HG02642 (cell line): ENCODE measurements at regions not wholly inside any gene's neighbourhood (a gene's known extent, or its start where the extent isn't known, plus 50 kb on each side); places are given as distances from the start of the nearest gene placed in this dataset.

Source experiments
- ATAC-seq: cut with Tn5 transposase; IDR thresholded peaks from one replicate; pipeline ENCODE4 v1.9.1; 2021; ENCODE audit warnings: mild to moderate bottlenecking; ENCODE audit not compliant: unreplicated experiment, poor library complexity

DNA sequence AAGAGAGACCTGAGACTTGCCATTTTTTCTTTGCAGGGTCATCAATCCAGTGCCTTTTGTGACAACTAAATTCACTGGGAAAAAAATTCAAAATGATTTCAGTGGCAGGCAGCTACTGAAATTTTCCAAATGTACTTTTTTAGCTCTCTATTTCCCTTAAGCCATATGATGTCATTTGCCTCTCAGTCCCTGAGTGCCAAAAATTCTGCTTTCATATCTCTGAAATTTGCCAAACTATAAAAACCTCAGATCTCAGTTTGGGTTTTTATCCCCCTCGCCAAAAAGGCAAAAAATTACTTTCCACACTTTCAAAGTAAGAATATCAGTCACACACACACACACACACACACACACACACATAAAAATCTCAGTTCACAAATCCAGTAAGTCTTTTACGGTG lies 651.3 kb upstream of the ARID1B start:
- no peak for ATAC-seq

DNA sequence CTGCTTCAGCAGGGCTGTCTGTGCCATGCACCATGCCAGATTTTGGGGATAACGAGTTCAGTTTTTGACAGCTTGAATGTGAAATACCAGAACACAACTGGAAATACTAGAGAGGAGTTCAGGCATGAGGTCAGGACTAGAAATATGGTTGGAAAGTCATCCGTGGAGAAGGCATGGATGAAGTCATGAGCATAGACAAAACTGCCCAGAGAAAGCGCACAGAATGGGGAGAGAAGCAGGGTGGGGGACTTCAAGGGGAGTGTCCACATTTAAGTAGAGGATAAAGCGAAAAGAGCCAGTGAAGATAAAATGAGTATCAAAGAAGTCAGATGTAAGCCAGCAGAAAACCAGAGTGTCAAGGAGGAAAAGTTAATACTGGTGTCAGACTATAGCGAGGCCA lies 653.4 kb upstream of the ARID1B start:
- no peak for ATAC-seq

DNA sequence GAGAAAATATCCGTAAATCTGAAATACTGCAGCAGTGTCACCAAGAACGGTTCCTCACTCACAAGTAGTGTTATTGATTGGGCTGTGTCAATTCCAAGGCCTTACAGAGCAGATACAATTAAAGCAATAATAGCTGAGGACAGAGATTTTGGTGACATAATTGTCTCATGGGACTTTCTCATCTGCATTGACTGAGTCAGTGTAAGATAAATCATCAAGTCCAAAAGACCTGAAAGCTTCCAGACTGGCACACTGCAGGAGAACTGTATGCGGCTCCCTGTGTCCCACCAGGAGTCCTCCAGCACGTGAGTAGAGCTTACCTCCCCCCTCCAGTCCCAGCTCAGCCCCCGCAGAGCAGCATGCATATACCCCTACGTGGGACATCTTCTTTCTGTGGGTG lies 655.2 kb upstream of the ARID1B start:
- no peak for ATAC-seq

DNA sequence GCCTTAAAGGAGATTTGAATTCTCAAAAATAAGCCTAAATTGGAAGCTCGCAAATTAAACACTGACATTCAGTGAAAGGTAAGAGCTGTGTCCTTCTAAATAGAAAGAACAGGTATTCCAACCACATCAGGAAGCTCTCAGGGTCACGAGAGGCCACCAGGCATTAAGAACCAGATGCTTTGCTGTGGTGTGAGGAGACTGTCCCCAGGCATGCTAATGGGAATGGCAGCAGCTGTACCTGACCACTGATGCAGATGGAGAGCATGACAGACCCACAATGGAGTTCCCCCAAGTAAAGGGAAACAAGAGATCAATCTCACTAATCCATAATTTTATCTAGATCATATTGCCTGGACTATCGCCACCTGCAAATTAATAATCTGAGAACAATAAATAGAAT lies 658.9 kb upstream of the NOX3 start:
- ATAC-seq, result no peak

DNA sequence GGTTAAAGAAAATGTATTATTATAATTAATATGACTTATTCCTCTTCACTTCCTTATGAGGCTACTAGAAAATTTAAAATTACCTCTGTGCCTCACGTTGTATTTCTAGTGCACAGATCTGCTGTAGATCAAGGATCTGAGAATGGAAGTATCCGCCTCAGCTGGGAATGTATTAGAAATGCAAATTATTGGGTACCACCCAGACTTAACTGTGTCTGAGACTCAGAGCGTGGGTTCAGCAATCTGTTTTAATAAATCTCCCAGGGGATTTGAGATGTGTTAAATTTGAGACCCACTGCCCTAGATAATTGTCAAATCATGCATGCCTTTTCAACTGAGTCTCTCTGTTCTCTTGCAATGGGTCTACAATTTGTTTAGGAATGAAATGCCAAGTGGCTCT lies 658.0 kb upstream of the NOX3 start:
- no peak for ATAC-seq

DNA sequence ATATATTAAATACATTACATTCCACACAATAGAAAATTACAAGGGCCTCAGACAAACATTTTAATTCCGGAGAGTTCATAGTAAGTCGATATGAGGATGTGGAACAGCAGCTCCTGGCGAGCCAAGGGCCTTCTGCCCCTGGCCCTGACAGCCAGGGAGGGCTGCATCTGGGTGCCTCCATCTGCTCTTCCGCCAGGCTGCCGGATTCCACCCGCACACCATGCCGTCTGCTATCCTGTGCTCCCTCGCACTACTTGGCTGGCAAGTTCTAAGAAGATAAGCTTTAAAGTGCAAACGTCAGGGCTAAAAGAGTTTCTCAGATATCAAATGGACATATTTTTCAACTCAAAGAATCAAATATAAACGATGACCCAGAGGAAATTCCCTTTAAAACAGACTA lies 656.3 kb upstream of the NOX3 start:
- ATAC-seq, result no peak

DNA sequence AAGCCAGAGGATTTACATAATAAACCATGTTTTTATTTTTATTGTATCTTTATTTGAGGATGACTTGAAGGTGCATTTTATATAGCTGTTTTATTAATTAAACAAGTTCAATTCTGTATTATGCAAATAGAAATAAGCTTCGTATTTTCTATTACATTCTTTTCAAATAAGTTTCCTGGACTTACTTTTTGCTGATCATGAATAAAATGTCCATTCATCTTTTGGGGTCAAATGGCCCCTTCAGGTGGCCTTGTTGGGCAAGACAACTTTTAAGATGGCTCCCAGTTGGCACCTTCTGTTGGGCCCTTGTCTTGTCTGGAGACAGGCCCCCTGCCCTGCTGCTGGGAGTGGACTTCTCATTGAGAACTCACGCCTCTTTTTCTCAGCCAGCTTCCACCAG lies 654.6 kb upstream of the NOX3 start:
- no peak for ATAC-seq

DNA sequence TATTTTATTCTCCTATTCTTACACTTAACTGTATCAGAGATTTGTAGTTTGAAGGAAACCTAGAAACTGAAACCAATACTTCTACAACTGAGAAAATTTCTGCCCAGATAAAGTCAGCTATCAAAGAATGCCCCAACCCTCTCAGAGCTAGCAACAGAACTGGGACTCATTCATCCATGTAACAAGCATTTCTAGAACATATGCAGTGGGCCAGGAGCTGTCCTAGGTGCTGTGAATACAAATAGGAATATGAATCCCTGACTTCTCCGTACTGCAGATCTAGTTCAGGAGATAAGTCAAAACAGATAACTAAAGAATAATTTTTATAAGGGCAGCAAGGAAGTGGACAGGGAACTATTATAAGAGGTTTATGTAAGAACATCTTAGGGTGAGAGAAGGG lies 654.1 kb upstream of the NOX3 start:
- ATAC-seq, result no peak

DNA sequence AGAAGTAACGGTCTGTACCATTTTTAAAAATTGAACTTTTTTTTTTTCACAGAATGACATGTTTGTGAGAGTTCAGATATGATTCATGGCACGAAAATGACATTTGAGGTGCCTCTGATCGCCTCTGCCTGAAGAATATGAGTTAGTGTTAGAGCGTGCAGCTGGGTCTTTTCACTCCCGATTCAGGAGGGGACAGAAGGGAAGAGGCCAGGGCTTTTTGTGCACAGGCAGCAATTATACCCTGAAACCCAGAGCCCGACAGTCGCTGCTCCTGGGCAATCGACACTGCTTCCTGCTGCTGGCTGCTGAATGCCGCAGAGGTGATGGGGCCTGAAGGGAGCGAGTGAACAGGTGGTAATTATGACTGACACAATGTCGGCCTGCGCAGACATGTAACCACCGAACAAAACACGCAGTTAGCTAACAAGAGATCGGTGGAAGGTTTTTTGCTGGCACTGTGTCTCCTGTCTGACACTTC lies 652.0 kb upstream of the NOX3 start:
- no peak for ATAC-seq

DNA sequence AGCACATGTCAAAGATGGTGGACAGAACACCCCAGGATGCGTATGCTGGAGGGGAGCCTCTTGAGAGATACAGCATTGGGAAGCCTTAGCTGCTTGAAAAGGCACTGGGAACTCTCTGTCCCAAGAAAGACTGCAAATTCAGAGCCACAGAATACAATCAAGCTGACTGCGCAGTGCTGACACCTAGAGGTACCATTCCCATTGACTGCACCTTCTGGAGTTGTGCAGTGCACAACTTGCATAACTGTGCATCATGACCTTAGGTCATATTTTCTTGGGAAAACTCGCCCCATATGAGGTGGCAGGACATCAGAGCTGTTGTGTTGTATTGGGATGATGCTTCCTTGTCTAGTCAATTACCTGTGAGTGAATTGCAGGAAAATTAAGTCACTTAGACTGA lies 646.5 kb upstream of the NOX3 start:
- ATAC-seq, result no peak

DNA sequence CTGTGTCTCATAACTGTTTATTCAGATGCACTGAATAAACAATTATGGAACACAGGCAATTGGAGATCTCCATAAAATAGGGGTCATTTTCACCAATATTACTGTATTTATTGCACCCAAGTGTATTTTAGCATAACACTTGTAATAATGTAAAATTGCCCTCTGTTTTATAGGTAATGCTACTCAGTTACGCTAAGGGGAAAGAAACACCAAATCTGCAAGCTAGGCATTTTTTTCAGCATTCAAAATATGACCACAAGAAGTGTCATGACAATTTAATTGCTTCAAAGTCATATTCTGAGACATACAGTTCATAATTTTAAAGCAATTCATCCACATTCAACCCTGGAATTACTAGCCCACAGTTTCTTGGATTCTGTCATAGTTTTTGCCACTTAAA lies 643.2 kb upstream of the NOX3 start:
- ATAC-seq, result no peak

DNA sequence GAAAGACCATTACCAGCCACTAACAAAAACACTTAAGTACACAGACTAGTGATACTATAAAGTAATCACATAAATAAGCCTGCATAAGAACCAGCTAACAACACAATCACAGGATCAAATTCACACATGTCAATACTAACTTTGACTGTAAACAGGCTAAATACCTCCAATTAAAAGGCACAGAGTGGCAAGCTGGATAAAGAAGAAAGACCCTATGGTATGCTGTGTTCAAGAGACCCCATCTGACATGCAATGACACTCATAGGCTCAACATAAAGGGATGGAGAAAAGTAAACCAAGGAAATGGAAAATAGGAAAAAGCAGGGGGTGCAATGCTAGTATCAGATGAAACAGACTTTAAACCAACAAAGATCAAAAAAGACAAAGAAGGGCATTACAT lies 631.8 kb upstream of the NOX3 start:
- no peak for ATAC-seq

DNA sequence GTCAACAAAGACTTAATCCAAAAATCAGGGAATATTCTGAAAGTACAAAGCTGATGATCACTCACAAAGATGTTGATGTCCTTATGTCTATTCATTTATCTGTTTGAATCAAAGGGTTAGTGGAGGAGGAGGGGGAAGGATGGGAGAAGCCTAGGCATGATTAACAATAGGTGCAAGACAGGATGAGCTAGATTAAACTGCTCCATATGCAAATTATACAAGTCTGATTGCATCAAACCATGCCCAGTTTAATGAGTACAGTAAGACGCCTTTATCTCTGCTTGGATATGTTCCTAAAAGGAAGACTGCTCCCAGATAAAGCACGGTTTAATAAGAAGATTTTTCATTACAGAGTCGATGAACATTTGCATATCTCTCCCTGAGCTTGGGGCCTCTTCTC lies 626.4 kb upstream of the NOX3 start:
- no peak for ATAC-seq

DNA sequence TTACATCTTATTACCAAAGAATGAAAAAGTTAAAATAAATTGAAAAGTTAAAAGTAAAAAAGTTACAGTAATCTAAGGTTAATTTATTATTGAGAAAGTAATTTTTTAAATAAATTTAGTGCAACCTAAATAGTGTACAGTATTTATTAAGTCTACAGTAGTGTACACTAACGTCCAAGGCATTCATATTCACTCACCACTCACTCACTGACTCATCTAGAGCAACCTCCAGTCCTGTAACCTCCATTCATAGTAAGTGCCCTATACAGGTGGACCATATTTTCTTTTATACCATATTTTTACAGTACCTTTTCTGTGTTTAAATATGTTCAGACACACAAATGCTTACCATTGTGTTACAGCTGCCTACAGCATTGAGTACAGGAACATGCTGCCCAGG lies 624.7 kb upstream of the NOX3 start:
- ATAC-seq, result no peak

DNA sequence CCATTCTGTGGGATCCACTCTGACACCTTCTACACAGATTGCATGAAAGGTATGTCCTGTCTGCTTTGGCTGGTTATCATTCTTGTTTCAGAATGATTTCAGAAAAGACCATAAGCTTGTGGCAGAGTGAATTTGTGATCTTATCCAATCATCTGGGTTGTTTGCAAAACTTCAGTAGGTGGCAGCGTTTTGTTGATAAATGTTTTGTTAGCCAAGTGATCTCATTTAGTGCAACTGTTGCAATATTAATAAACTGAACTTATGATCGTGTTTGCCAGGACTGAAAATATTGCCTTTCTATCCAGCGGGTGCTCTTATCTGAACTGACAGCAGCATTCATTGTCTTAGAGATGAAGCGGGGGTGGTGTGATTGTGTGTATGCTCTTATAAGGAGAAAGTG lies 613.2 kb upstream of the NOX3 start:
- no peak for ATAC-seq

DNA sequence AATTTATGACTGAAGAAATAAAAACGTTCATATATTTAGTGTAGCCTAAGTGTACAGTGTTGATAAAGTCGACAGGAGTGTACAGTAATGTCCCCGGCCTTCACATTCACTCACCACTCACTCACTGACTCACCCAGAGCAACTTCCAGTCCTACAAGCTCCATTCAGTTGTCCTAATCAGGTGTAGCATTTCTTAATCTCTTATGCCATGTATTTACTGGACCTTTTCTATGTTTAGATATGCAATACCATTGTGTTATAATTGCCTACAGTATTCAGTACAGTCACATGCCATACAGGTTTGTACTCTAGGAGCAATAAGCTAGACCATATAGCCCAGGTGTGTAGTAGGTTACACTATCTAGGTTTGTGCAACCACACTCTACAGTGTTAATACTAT lies 610.2 kb upstream of the NOX3 start:
- no peak for ATAC-seq

DNA sequence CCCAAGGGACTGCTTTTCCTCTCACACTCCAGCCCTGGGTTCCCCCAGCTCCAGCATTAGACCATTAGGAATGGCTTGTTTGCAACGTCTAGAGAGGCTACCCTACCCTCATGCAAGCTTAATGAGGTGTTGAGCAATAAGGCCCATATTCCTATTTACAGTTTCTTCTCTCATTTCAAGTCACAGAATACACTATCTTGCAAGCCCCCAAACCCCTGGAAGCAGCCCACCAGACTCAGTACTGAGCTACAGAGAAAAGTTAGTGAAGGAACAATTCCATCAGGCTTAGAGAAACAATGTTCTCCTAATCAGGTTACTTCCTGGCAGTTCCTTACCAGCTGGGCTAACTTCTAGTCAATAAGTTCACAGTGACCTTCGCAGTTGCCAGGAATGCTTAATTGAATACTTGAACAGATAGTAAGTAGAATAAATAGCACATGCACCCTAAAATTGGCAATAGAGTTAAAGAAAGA lies 606.5 kb upstream of the NOX3 start:
- no peak for ATAC-seq

DNA sequence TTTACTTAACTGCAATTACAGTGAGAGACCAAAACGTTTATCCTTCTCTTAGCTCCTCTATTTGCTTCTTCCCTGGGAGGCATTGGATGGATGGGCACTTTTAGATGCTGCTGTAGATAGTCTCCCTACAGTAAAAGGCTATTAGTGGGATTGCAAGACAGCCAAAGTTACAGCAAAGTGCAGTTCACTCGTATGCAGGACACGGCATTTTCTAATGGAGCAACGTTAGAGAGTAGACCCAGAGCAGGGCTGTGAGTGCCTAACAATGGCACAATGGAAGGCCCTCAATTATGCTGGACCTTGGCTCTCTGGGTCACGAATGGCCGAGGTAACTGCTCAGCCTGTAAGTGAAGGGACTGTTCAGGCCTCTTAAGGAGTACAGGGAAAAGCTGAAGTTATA lies 605.8 kb upstream of the NOX3 start:
- ATAC-seq, result no peak

DNA sequence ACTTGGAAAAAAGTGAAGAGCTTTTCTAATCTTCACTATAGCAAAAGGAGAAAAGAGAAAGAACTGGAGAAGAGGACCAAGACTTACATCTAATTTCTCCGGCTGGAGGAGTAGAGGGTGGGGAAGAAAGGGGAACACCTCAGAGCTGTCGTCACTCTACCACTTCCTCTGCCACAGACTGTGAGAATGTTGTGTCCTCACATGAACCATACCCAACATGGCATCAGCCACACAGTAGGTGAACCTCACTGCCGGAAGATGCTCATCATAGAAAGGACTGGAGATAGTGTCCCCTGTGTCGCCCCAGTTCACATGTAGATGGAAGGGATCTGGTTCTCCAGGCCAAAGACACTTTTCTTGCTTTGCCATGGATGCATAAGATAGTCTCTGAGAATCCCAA lies 604.4 kb upstream of the NOX3 start:
- ATAC-seq, result no peak

DNA sequence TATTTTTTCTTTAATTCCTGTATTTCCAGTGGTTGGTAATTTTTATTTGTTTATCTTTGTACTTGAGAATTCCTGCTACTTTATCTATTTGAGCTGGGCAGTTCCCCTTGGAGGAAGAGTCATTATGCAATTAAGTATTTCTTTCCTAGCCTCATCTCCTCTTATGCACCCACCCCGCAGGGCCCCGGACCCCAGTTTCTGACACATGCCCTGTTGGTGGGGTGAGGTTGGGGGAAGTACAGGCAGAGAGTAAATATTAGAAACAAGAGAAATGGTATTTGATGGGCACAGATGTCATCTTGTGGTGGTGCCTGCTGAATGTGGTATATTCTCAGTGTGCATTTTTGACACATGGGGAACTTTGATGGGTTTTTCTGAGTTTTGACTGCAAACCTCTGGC lies 602.7 kb upstream of the NOX3 start:
- no peak for ATAC-seq

DNA sequence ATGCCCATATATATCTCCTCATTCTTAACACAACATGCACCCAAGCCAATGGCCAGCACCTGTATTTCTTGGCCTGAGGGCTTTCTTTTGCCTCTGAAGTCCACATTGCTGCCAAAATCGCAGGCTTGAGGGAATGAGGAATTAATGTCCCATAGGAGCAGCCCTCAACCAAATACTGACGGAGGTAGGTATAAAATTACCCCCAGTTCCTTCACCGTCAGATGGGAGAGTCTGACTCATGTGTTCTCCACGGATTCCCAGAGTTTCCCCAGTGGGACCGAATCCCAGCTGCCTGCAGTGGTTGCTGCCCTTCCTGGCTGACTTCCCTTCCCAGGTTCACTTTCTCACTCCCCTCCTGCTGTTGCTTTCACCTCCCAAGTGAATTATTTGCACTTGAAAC lies 602.2 kb upstream of the NOX3 start:
- ATAC-seq, result no peak

DNA sequence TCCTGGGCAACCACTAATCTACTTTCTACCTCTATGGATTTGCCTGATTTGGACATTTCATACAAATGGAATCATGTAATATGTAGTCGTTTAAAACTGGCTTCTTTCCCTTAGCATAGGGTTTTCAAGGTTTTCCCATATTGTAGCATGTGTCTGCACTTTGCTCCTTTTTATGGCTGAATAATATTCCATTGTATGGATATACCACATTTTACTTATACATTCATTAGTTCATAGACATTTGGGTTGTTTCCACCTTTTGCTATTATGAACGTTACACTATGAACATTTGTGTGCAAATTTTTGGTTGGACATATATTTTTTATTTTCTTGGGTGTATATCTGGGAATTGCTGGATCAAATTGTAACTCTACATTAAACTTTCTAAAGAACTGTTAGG lies 600.4 kb upstream of the NOX3 start:
- no peak for ATAC-seq

DNA sequence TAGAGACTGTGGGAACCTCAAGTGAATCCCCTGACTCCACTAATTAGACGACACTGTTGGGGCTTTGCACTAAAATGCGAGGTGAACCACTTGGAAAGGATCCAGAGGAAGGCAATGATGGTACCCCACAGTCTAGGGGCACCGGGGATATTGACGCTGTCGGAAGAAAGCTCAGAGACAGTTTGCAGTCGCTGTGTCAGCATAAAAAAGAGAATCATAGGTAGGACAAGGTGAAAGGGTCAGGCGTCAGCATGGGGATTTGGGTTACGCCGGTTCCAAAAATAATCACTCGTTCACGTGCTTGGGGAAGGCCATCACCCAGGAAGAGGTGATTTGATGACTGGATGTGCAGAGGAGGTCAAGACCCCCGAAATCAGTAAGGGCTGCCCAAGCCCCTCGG lies 598.0 kb upstream of the NOX3 start:
- no peak for ATAC-seq
